Mononuclear cell (primary cell): ENCODE measurements at regions not wholly inside any gene's neighbourhood (a gene's known extent, or its start where the extent isn't known, plus 50 kb on each side); places are given as distances from the start of the nearest gene placed in this dataset.

ENCODE experiments used
- H3K27me3 ChIP-seq: 2 replicates; pipeline ENCODE4 v1.6.0; 2011; ENCODE audit warnings: low read length, control low read depth; ENCODE audit not compliant: insufficient read depth
- H3K4me1 ChIP-seq: 2 replicates; pipeline ENCODE4 v1.5.1; 2011; ENCODE audit warnings: mild to moderate bottlenecking, low read length, control low read depth; ENCODE audit not compliant: insufficient read depth
- H3K4me3 ChIP-seq: 2 replicates; pipeline ENCODE4 v1.5.1; 2011; ENCODE audit warnings: mild to moderate bottlenecking, low read length, moderate library complexity
- H3K9me3 ChIP-seq: 2 replicates; pipeline ENCODE4 v1.5.1; 2011; ENCODE audit warnings: low read depth, mild to moderate bottlenecking, control low read depth, low read length

GRCh38 chr14:104486222-104486923 lies 93.2 kb upstream of the C14orf180 start:
- H3K9me3 ChIP-seq = no peaks in the 10 kb centered on the region
- H3K4me3 ChIP-seq = no peak overlapping the region
- peaks cover 2% of the 10 kb centered on the region for H3K27me3 ChIP-seq
- H3K4me1 ChIP-seq = no peaks in the 10 kb centered on the region

GRCh38 chr14:104494483-104494882 lies 85.1 kb upstream of the C14orf180 start:
- Histone ChIP-seq H3K4me1 (no peaks in the 10 kb centered on the region), H3K9me3 (no peaks in the 10 kb centered on the region), H3K4me3 (no peak overlapping the region), H3K27me3 (no peaks in the 10 kb centered on the region)

GRCh38 chr14:104496095-104496494 lies 83.5 kb upstream of the C14orf180 start:
- Histone ChIP-seq H3K9me3 (no peaks in the 10 kb centered on the region), H3K4me1 (no peaks in the 10 kb centered on the region), H3K4me3 (no peak overlapping the region), H3K27me3 (no peaks in the 10 kb centered on the region)

- peaks cover 6% of the 10 kb centered on the region for H3K9me3 ChIP-seq
- H3K27me3 ChIP-seq = no peaks in the 10 kb centered on the region
- H3K4me3 ChIP-seq = no peak overlapping the region
- H3K4me1 ChIP-seq = no peaks in the 10 kb centered on the region
Measured at GRCh38 chr14:104499784-104500760, 79.5 kb upstream of the C14orf180 start.

GRCh38 chr14:104502060-104502459 lies 77.5 kb upstream of the C14orf180 start:
- Histone ChIP-seq H3K4me3 (no peak overlapping the region), H3K27me3 (no peaks in the 10 kb centered on the region), H3K9me3 (peaks cover 6% of the 10 kb centered on the region), H3K4me1 (no peaks in the 10 kb centered on the region)

GRCh38 chr14:104503691-104504090 lies 75.9 kb upstream of the C14orf180 start:
- Histone ChIP-seq H3K9me3 (peaks cover 6% of the 10 kb centered on the region), H3K27me3 (no peaks in the 10 kb centered on the region), H3K4me1 (no peaks in the 10 kb centered on the region), H3K4me3 (no peak overlapping the region)

- Histone ChIP-seq H3K4me3 (no peak overlapping the region), H3K9me3 (peaks cover 6% of the 10 kb centered on the region), H3K27me3 (no peaks in the 10 kb centered on the region), H3K4me1 (no peaks in the 10 kb centered on the region)
Measured at GRCh38 chr14:104504172-104504735, 75.3 kb upstream of the C14orf180 start.

- H3K27me3 ChIP-seq = no peaks in the 10 kb centered on the region
Measured at GRCh38 chr14:104505085-104506074, 74.2 kb upstream of the C14orf180 start.

GRCh38 chr14:104506461-104507253 lies 72.9 kb upstream of the C14orf180 start:
- Histone ChIP-seq H3K27me3 (no peaks in the 10 kb centered on the region), H3K9me3 (peaks cover 6% of the 10 kb centered on the region)

More at GRCh38 chr14:104505085-104506074, 74.2 kb upstream of the C14orf180 start:
- H3K4me3 ChIP-seq = no peak overlapping the region
- H3K9me3 ChIP-seq = peaks cover 6% of the 10 kb centered on the region
- no peaks in the 10 kb centered on the region for H3K4me1 ChIP-seq

GRCh38 chr14:104507443-104507842 lies 72.1 kb upstream of the C14orf180 start:
- Histone ChIP-seq H3K9me3 (peaks cover under 1% of the 10 kb centered on the region), H3K4me1 (no peaks in the 10 kb centered on the region), H3K27me3 (no peaks in the 10 kb centered on the region), H3K4me3 (no peak overlapping the region)

More at GRCh38 chr14:104506461-104507253, 72.9 kb upstream of the C14orf180 start:
- H3K4me3 ChIP-seq = no peak overlapping the region
- H3K4me1 ChIP-seq = no peaks in the 10 kb centered on the region

- Histone ChIP-seq H3K4me1 (no peaks in the 10 kb centered on the region), H3K9me3 (no peaks in the 10 kb centered on the region), H3K27me3 (no peaks in the 10 kb centered on the region), H3K4me3 (no peak overlapping the region)
Measured at GRCh38 chr14:104509673-104510072, 69.9 kb upstream of the C14orf180 start.

- H3K27me3 ChIP-seq = no peaks in the 10 kb centered on the region
- H3K4me3 ChIP-seq = no peak overlapping the region
Measured at GRCh38 chr14:104510216-104510615, 69.3 kb upstream of the C14orf180 start.

GRCh38 chr14:104510794-104511611 lies 68.6 kb upstream of the C14orf180 start:
- H3K4me1 ChIP-seq = no peaks in the 10 kb centered on the region

More at GRCh38 chr14:104510216-104510615, 69.3 kb upstream of the C14orf180 start:
- H3K4me1 ChIP-seq = no peaks in the 10 kb centered on the region
- no peaks in the 10 kb centered on the region for H3K9me3 ChIP-seq

More at GRCh38 chr14:104510794-104511611, 68.6 kb upstream of the C14orf180 start:
- no peak overlapping the region for H3K4me3 ChIP-seq
- no peaks in the 10 kb centered on the region for H3K9me3 ChIP-seq
- H3K27me3 ChIP-seq = no peaks in the 10 kb centered on the region
